C4-2B (cell line): ENCODE measurements at regions not wholly inside any gene's neighbourhood (a gene's known extent, or its start where the extent isn't known, plus 50 kb on each side); places are given as distances from the start of the nearest gene placed in this dataset.
A peak's percentile ranks its signal among the peaks of the same experiment; 100 is the strongest.

Experiments
- CTCF ChIP-seq: fragments of 450-650 bp; conservative IDR thresholded peaks from 2 replicates; pipeline ENCODE4 v1.5.1; 2017; ENCODE audit warnings: mild to moderate bottlenecking
- ZFX ChIP-seq: fragments of 450-650 bp; IDR thresholded peaks from 2 replicates; pipeline ENCODE4 v1.6.1; 2017

- TF ChIP-seq CTCF (peak; percentile 39), ZFX (no peak)
Measured at GRCh38 chr6:95185874-95186273, 391.5 kb upstream of the MANEA start.
